ENCODE measurements at regions not wholly inside any gene's neighbourhood (a gene's known extent, or its start where the extent isn't known, plus 50 kb on each side); places are given as distances from the start of the nearest gene placed in this dataset.

GRCh38 chrX:112935029-112935428 is 94.4 kb upstream of the AMOT start:
- no peak for TF ChIP-seq CTCF (conservative IDR thresholded peaks at IDR 0.05; ENCODE audit: low read length)
- TF ChIP-seq EZH2phosphoT487 (IDR thresholded peaks at IDR 0.05; ENCODE audit: borderline replicate concordance, low read depth, low read length): no peak

Measured in OCI-LY7 (cell line).